Gastroesophageal sphincter (tissue), 3 donors: ENCODE measurements at regions not wholly inside any gene's neighbourhood (a gene's known extent, or its start where the extent isn't known, plus 50 kb on each side); places are given as distances from the start of the nearest gene placed in this dataset.

ENCODE experiments used
- EP300 ChIP-seq: sonication (generic); formaldehyde crosslinking; IDR thresholded peaks from one replicate; pipeline ENCODE4 v1.6.1; 2017; ENCODE audit warnings: antibody characterized with exemption, mild to moderate bottlenecking
- POLR2A ChIP-seq, 2 donors: fragments of 450-650 bp; IDR thresholded peaks; one replicate each; pipeline ENCODE4 v1.6.1; 2017; ENCODE audit warnings: antibody characterized with exemption in 2 of 2, mild to moderate bottlenecking in 2 of 2, moderate library complexity in 1 of 2
- POLR2AphosphoS5 ChIP-seq: sonication (generic); formaldehyde crosslinking; IDR thresholded peaks from one replicate; pipeline ENCODE4 v1.6.1; 2017; ENCODE audit warnings: antibody characterized with exemption
- TF ChIP-seq, protein P1 (sequence below), 4 experiments: fragments of 200-600 bp in 2 of 4; fragments of 450-650 bp in 2 of 4; sonication (generic) in 1 of 4; IDR thresholded peaks; one replicate each; pipeline ENCODE4 v1.5.1; 2017 to 2019; ENCODE audit warnings: antibody characterized with exemption in 4 of 4, mild to moderate bottlenecking in 2 of 4, moderate library complexity in 2 of 4

DNA sequence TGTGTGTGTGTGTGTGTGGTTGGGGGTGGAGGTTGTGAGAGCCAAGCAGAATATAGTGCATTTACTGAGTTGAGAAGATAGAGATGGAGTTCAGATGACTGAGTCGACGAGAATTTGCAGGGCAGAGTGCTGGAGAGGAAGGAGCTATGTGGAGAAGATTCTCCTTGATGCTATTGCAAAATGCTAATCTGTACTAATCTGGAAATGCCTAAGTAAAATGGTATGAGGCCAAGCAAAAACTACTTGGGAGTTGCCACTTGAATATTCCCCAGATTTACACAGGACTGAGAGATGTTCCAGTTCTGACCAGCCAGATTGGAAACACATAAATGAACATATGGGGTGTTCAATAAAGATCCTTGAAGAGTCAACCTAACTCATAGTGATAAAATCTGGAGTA lies 316.4 kb downstream of the NSUN3 start:
- TF ChIP-seq, protein P1, sequence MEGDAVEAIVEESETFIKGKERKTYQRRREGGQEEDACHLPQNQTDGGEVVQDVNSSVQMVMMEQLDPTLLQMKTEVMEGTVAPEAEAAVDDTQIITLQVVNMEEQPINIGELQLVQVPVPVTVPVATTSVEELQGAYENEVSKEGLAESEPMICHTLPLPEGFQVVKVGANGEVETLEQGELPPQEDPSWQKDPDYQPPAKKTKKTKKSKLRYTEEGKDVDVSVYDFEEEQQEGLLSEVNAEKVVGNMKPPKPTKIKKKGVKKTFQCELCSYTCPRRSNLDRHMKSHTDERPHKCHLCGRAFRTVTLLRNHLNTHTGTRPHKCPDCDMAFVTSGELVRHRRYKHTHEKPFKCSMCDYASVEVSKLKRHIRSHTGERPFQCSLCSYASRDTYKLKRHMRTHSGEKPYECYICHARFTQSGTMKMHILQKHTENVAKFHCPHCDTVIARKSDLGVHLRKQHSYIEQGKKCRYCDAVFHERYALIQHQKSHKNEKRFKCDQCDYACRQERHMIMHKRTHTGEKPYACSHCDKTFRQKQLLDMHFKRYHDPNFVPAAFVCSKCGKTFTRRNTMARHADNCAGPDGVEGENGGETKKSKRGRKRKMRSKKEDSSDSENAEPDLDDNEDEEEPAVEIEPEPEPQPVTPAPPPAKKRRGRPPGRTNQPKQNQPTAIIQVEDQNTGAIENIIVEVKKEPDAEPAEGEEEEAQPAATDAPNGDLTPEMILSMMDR (IDR thresholded peaks at IDR 0.05) = no peak
- TF ChIP-seq POLR2A (IDR thresholded peaks at IDR 0.05) (no peak), EP300 (no peak), POLR2AphosphoS5 (no peak)
